NB4 (cell line): ENCODE measurements at regions not wholly inside any gene's neighbourhood (a gene's known extent, or its start where the extent isn't known, plus 50 kb on each side); places are given as distances from the start of the nearest gene placed in this dataset.

Source experiments
- DNase-seq: peaks from one replicate; pipeline ENCODE4 v3.0.0; 2010; ENCODE audit warnings: low read depth
- H3K4me3 ChIP-seq: one replicate; pipeline ENCODE4 v1.5.1; 2011; ENCODE audit warnings: mild to moderate bottlenecking, low read depth, low read length, moderate library complexity
- CTCF ChIP-seq: IDR thresholded peaks from one replicate; pipeline ENCODE4 v1.5.1; 2012; ENCODE audit warnings: low read depth, low read length
- MAX ChIP-seq: IDR thresholded peaks from 2 replicates; pipeline ENCODE4 v1.6.1; 2011; ENCODE audit warnings: low read depth, low read length
- MYC ChIP-seq: IDR thresholded peaks from 2 replicates; pipeline ENCODE4 v1.6.1; 2011; ENCODE audit warnings: low read depth, low read length
- POLR2A ChIP-seq: IDR thresholded peaks from 2 replicates; pipeline ENCODE4 v1.6.1; 2011; ENCODE audit warnings: mild to moderate bottlenecking; ENCODE audit not compliant: insufficient read length; ENCODE audit errors: extremely low read depth

- no peak for DNase-seq
- TF ChIP-seq MAX (no peak), CTCF (no peak), POLR2A (no peak), MYC (no peak)
- H3K4me3 ChIP-seq: no peak overlapping the region
These were observed 88.3 kb upstream of the ST8SIA2 start for GRCh38 chr15:92305343-92305742.

GRCh38 chr15:92306663-92307062, 87.0 kb upstream of the ST8SIA2 start:
- DNase-seq: peak; percentile 37
- TF ChIP-seq POLR2A (no peak), CTCF (peak; percentile 20)
- H3K4me3 ChIP-seq: no peak overlapping the region

- no peak overlapping the region for H3K4me3 ChIP-seq
- TF ChIP-seq MYC (no peak), CTCF (no peak), POLR2A (no peak), MAX (no peak)
- no peak for DNase-seq
These were observed 78.5 kb upstream of the ST8SIA2 start for GRCh38 chr15:92315144-92315543.

- no peak for DNase-seq
- H3K4me3 ChIP-seq: no peak overlapping the region
- TF ChIP-seq MAX (no peak), CTCF (no peak), POLR2A (no peak), MYC (no peak)
These were observed 78.0 kb upstream of the ST8SIA2 start for GRCh38 chr15:92315595-92316211.

GRCh38 chr15:92316586-92317295, 76.9 kb upstream of the ST8SIA2 start:
- no peak for TF ChIP-seq MAX
- TF ChIP-seq CTCF: no peak
- TF ChIP-seq MYC: no peak
- no peak for DNase-seq
- no peak overlapping the region for H3K4me3 ChIP-seq
